Nephron progenitor cell (in vitro differentiated cells): ENCODE measurements at regions not wholly inside any gene's neighbourhood (a gene's known extent, or its start where the extent isn't known, plus 50 kb on each side); places are given as distances from the start of the nearest gene placed in this dataset.

ENCODE experiments used
- DNase-seq: peaks from one replicate; pipeline ENCODE4 v3.0.0; 2021
- H3K27ac Mint-ChIP-seq: 2 replicates; pipeline ENCODE4 v1.8.0; 2021; ENCODE audit warnings: mild to moderate bottlenecking, moderate library complexity, mixed read lengths
- H3K27me3 Mint-ChIP-seq: 2 replicates; pipeline ENCODE4 v1.8.0; 2021; ENCODE audit warnings: mild to moderate bottlenecking, low read depth, mixed read lengths; ENCODE audit not compliant: poor library complexity
- H3K36me3 Mint-ChIP-seq: 2 replicates; pipeline ENCODE4 v1.8.0; 2021; ENCODE audit warnings: low read depth, mixed read lengths
- H3K4me1 Mint-ChIP-seq: 2 replicates; pipeline ENCODE4 v1.8.0; 2021; ENCODE audit warnings: mixed read lengths
- H3K4me3 Mint-ChIP-seq: 2 replicates; pipeline ENCODE4 v1.8.0; 2021; ENCODE audit warnings: mild to moderate bottlenecking, moderate library complexity, mixed read lengths
- H3K9me3 Mint-ChIP-seq: 2 replicates; pipeline ENCODE4 v1.8.0; 2021; ENCODE audit warnings: mild to moderate bottlenecking, moderate library complexity, mixed read lengths
- TF ChIP-seq, protein P1 (sequence below): fragments of 200-600 bp; sonication (generic); IDR thresholded peaks from 2 replicates; pipeline ENCODE4 v1.5.0; 2021; ENCODE audit warnings: antibody characterized with exemption

DNA sequence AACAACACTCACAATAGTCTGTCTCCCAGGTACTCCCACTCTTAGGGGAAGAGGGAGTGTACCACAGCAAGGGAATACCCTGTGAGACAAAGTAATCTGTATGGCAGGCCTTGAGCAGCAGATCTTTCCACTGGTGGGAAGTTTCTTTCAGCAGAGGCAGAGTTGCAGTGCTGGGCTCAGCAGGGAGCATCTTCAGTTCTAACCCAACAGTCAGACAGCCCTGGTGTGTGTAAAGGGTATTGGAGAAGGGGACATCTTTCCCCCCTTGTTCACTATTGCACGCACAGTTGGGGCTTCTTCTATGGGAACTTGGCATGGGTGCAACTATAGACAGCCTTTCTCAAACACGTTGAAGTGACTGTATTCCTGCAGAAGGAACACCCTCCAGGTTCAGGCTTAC, 159.4 kb upstream of the DPT start:
- Mint-ChIP-seq H3K4me3 (no peak overlapping the region), H3K27me3 (peaks cover 3% of the 10 kb centered on the region), H3K4me1 (peaks cover 8% of the 10 kb centered on the region), H3K36me3 (no peaks in the 10 kb centered on the region), H3K9me3 (peaks cover 29% of the 10 kb centered on the region), H3K27ac (no peak overlapping the region)
- no peak for DNase-seq
- TF ChIP-seq, protein P1, sequence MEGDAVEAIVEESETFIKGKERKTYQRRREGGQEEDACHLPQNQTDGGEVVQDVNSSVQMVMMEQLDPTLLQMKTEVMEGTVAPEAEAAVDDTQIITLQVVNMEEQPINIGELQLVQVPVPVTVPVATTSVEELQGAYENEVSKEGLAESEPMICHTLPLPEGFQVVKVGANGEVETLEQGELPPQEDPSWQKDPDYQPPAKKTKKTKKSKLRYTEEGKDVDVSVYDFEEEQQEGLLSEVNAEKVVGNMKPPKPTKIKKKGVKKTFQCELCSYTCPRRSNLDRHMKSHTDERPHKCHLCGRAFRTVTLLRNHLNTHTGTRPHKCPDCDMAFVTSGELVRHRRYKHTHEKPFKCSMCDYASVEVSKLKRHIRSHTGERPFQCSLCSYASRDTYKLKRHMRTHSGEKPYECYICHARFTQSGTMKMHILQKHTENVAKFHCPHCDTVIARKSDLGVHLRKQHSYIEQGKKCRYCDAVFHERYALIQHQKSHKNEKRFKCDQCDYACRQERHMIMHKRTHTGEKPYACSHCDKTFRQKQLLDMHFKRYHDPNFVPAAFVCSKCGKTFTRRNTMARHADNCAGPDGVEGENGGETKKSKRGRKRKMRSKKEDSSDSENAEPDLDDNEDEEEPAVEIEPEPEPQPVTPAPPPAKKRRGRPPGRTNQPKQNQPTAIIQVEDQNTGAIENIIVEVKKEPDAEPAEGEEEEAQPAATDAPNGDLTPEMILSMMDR, result no peak

DNA sequence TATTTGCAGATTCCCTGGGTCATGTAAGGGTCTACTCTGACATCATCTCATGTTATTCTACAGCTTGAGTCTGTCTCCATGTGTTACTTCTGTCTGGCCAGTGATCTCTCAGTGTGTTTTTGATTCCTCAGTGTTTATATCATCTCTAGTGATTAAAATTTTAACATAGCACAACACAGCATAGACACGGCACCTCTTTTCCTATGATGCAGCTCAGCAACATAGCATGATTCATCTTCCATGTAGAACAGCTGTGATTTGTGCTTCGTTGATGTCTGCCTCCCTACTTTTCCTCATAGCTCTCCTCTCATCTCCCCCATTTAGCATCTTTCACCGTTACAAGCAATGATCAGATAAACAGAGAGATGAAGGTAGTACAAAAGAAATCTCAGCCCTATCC, 163.9 kb upstream of the DPT start:
- peaks cover 3% of the 10 kb centered on the region for H3K27me3 Mint-ChIP-seq
- H3K9me3 Mint-ChIP-seq, result peaks cover 16% of the 10 kb centered on the region
- H3K27ac Mint-ChIP-seq, result no peak overlapping the region
- H3K4me3 Mint-ChIP-seq, result no peak overlapping the region
- DNase-seq, result no peak
- TF ChIP-seq, protein P1, result no peak
- peaks cover 14% of the 10 kb centered on the region for H3K4me1 Mint-ChIP-seq
- no peaks in the 10 kb centered on the region for H3K36me3 Mint-ChIP-seq

DNA sequence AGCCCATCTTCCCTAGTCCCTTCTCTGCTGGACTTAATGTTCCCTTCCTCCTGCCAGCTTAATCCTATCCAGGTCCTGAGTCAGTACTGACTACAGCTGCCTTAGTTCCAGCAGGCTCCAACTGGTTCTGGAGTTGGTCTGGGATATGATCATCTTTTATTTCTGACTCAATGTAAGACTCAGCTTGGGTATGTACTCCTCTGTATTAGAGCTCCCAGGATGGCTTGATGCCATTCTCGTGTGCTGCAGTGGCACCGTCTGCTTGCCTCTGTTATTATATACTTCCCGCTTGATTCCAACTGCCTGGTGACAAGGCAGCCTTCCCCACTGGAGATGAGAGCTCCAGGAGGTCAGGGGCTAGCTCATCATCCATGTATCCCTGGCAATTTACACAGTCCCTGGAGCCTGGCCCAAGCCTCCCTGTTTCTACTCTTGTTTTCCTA, 164.4 kb upstream of the DPT start:
- Mint-ChIP-seq H3K27ac (no peak overlapping the region), H3K4me1 (peaks cover 14% of the 10 kb centered on the region), H3K27me3 (no peaks in the 10 kb centered on the region), H3K9me3 (peaks cover 13% of the 10 kb centered on the region), H3K4me3 (no peak overlapping the region), H3K36me3 (no peaks in the 10 kb centered on the region)
- no peak for DNase-seq
- TF ChIP-seq, protein P1, result no peak

DNA sequence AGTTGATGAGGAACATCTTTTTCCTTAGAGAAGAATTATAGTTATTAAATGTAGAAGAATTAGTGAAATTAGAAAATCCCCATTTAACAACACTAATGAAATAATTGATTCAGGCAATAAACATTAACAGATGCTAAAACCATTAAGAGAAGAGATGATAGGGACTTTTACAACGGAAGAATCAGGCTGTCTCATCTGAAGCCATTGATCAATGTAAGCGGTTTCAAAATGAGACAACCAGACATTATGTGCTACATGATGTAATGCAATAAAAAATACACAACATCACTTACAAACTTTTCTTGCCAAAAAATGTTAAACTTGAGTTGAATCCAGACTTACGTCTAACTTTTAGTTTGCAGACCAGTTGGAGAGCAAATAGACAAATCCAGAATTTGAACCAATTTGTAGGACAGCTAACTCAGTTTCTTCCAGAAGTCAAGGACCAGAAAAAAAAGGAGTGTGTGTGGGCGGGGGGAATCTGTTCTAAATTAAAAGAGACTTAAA, 165.4 kb upstream of the DPT start:
- Mint-ChIP-seq H3K36me3 (no peaks in the 10 kb centered on the region), H3K27me3 (no peaks in the 10 kb centered on the region), H3K27ac (no peak overlapping the region), H3K4me1 (peaks cover 14% of the 10 kb centered on the region), H3K9me3 (peaks cover 6% of the 10 kb centered on the region), H3K4me3 (no peak overlapping the region)
- TF ChIP-seq, protein P1, result no peak
- DNase-seq, result no peak

DNA sequence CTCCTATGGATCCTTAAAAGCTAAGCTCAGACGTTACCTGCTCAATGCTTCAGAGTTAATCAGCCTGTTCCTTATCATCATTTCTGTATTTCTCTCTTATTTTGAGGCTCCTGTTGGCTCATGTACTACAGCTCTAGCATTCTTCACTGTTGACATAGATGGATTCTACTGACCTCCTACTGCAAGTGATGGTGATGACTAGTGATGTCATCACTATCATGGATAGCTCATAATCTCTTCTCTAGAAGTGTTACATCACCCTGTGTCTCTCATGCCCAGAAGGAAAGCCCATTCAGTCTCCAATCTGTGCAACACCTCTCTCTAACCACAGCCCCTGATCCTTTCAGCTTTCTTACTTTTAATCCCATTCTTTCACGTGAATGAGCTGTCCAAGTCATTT, 168.2 kb upstream of the DPT start:
- DNase-seq, result no peak
- H3K4me1 Mint-ChIP-seq, result peaks cover 14% of the 10 kb centered on the region
- H3K27me3 Mint-ChIP-seq, result no peaks in the 10 kb centered on the region
- H3K27ac Mint-ChIP-seq, result no peak overlapping the region
- no peaks in the 10 kb centered on the region for H3K36me3 Mint-ChIP-seq
- peaks cover 4% of the 10 kb centered on the region for H3K9me3 Mint-ChIP-seq
- no peak overlapping the region for H3K4me3 Mint-ChIP-seq
- TF ChIP-seq, protein P1, result no peak

DNA sequence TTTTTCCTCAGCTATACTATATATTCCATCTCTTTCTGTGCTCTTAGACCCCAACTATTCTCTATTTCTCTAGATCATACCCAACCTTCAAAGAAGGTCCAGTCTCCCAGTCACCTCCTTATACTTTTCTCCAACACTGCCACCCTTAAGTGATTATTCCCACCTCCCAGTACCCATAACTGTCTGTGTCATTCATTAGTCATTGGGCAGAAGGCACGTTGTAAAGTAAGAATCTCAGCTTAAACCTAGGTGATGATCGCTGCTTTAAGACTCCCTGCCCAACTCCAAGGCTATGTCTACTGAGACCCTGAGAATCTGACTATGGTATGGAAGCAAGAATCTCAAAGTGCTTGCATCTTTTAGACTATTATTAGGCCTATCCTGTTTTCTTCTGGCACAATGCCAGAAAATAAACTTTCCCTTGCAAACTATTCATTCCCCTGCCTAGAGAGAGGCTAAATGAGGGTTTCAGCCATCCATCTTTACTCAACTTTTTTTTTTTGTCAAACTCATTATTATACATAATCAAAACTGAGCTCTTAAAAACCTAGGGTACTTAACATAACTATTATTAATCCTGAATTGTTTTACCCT, 174.3 kb upstream of the DPT start:
- Mint-ChIP-seq H3K36me3 (no peaks in the 10 kb centered on the region), H3K27me3 (peaks cover 6% of the 10 kb centered on the region), H3K27ac (no peak overlapping the region), H3K4me3 (no peak overlapping the region), H3K9me3 (peaks cover 4% of the 10 kb centered on the region), H3K4me1 (peaks cover 19% of the 10 kb centered on the region)
- TF ChIP-seq, protein P1, result no peak
- no peak for DNase-seq
